ENCODE measurements at regions not wholly inside any gene's neighbourhood (a gene's known extent, or its start where the extent isn't known, plus 50 kb on each side); places are given as distances from the start of the nearest gene placed in this dataset.

DNA sequence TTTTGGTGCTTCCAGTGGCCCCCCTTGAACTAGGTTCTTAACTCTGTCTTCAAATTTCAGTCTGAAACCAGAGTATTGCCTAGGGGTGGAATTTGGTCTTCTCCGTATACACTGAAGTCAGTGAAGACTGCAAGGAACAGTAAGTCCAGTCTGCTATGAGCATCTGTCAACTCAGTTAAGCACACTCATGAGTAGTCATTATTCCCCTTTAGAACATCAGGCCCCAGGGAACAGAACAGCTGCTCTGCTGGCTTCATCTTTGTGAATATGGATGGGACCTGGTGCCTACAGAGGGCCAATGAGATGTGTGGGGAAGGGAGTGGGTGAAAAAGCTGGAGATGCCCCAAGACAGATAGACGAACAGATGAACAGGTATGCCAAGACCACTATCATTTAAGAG is 85.2 kb upstream of the PRR23C start:
- TF ChIP-seq POLR2AphosphoS5 (IDR thresholded peaks at IDR 0.05) (no peak), EP300 (IDR thresholded peaks at IDR 0.05) (no peak), POLR2A (IDR thresholded peaks at IDR 0.05) (no peak)
- TF ChIP-seq, protein P1, sequence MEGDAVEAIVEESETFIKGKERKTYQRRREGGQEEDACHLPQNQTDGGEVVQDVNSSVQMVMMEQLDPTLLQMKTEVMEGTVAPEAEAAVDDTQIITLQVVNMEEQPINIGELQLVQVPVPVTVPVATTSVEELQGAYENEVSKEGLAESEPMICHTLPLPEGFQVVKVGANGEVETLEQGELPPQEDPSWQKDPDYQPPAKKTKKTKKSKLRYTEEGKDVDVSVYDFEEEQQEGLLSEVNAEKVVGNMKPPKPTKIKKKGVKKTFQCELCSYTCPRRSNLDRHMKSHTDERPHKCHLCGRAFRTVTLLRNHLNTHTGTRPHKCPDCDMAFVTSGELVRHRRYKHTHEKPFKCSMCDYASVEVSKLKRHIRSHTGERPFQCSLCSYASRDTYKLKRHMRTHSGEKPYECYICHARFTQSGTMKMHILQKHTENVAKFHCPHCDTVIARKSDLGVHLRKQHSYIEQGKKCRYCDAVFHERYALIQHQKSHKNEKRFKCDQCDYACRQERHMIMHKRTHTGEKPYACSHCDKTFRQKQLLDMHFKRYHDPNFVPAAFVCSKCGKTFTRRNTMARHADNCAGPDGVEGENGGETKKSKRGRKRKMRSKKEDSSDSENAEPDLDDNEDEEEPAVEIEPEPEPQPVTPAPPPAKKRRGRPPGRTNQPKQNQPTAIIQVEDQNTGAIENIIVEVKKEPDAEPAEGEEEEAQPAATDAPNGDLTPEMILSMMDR (IDR thresholded peaks at IDR 0.05), result no peak

Measured in upper lobe of left lung (tissue), 4 donors.